HS-27A (cell line): ENCODE measurements at regions not wholly inside any gene's neighbourhood (a gene's known extent, or its start where the extent isn't known, plus 50 kb on each side); places are given as distances from the start of the nearest gene placed in this dataset.

Experiments
- DNase-seq: peaks from one replicate; pipeline ENCODE4 v3.0.0-alpha.2; 2012; ENCODE audit warnings: low read depth, missing footprints

DNA sequence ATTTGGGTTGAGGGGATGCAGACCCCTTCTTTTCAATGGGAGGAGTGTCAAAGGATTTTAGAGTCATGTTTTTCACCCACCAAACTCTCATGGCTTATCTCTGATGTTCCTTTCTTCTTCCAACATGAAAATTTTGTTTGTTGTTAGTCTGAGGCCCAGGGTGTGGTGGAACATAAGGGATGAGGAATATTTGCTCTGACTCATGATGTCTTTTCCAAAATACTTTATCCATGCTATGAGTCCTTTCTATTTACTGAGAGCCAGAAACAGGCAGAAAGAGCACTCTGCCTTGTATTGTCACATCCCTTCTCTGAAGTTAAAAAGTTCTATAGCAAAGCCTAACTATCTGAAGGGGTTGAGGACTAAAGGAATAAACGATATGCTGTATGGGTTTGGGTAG, 61.6 kb upstream of the GYPA start:
- DNase-seq = no peak

DNA sequence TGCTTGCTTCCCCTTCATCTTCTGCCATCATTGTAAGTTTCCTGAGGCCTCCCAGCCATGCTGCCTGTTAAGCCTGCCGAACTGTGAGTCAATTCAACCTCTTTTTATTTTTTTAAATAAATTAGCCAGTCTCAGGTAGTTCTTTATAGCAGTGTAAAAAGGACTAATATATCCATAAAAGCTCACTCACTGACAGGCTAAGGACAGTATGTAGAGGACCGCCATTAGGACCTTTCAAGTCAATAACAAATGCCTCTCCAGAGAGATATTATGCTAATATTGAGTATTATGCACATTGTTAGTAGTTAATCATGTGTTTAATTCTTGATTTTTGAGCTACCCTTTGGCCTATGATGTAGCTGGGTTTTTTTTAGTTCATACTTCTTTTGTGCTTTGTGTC, 62.6 kb upstream of the GYPA start:
- DNase-seq = no peak

- no peak for DNase-seq
Observed at GRCh38 chr4:144204431-144204830, 63.9 kb upstream of the GYPA start.

GRCh38 chr4:144206711-144207110, 66.2 kb upstream of the GYPA start:
- DNase-seq = no peak

- no peak for DNase-seq
Observed at GRCh38 chr4:144208074-144208473, 67.6 kb upstream of the GYPA start.

DNA sequence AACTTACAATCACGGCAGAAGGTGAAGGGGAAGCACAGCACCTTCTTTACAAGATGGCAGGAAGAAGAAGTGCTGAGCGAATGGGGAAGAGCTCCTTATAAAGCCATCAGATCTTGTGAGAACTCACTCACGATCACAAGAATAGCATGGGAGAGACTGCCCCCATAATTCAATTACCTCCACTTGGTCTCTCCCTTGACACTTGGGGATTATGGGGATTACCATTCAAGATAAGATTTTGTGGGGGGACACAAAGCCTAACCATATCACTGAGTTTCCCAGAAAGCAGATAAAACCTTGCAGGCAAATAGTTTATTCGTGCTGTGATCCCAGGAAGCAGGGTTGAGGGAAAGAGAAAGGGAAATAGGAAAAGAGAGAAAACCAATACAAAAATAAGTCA, 69.0 kb upstream of the GYPA start:
- DNase-seq = no peak

DNA sequence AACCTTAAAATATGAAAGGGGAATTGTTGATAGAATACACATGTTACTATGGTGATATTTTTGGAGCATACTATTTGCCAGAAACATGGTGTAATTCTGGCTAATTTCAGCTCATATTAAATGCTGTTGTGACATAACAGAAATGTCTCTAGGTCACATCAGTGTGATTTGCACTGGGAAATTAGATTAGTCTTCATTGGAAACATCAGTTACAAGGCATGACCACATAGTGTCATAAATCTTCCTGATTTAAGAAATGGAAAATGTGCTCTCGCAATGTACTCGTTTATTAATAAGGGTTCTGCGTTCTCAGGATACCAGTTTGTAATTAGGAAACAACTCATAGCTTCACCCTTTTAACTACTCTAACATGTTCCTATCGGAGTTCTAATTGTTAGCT, 72.9 kb upstream of the GYPA start:
- no peak for DNase-seq

DNA sequence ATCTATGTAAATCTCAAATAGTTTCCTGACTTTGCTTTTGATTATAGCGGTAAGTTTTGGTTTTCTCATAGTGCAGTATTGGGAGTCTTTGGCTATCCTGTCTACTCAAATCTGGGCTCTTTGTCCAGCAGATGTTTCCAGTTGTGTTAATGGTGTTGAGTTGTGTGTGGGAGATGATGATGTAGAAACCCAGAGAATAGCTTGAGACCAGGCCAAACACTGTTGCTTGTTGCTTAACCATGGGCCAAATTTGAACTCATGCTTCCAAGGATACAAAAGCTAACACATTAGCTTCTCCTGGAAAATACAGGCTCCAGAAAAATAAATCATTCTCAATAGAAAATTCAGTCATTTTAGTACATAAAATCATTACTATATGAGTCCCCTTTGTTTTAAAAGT, 82.6 kb upstream of the GYPA start:
- DNase-seq = no peak

DNA sequence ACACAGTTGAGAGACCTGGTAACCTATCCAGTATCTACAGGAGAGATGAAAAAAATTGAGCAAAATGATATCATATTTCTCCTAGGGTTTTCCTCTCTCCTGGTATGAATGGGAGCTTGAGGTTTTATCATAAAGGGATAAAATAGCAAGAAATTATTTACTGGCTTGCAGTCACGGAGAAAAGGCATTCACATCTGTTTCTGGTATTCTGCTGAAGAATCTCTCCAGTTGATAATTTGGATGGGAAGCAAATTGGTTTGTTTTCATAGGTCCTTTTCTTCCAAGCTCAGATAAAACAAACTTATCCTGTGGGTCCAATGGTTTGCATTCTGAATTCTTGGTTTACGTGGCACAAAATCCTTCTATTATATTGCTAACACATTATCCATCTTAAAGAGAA, 83.1 kb upstream of the GYPA start:
- DNase-seq = no peak

- no peak for DNase-seq
Observed at GRCh38 chr4:144259285-144259684, 118.8 kb upstream of the GYPA start.

GRCh38 chr4:144267084-144267483, 126.6 kb upstream of the GYPA start:
- no peak for DNase-seq

- DNase-seq = no peak
Observed at GRCh38 chr4:144280688-144281087, 140.2 kb upstream of the GYPA start.

DNA sequence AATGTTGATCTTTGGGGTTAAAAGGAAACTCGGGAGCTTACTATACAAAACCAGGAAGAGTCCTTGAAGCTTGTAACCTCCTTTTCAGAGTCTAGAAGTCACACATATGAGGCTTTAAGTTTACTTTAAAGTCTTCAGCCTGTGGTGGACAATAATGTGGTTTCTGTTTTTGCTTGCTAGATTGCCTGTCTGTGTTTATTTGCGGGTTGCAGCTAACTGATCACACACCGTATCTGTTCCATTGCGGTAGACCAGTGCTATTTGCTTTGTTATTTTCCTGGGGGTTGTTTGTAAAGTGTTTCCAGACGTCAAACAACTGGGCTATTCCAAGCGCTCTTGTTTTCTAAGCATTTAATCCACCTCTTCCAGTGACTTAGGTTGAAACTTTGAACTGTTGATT, 143.0 kb upstream of the GYPA start:
- no peak for DNase-seq

GRCh38 chr4:144284026-144284425, 143.5 kb upstream of the GYPA start:
- no peak for DNase-seq

DNA sequence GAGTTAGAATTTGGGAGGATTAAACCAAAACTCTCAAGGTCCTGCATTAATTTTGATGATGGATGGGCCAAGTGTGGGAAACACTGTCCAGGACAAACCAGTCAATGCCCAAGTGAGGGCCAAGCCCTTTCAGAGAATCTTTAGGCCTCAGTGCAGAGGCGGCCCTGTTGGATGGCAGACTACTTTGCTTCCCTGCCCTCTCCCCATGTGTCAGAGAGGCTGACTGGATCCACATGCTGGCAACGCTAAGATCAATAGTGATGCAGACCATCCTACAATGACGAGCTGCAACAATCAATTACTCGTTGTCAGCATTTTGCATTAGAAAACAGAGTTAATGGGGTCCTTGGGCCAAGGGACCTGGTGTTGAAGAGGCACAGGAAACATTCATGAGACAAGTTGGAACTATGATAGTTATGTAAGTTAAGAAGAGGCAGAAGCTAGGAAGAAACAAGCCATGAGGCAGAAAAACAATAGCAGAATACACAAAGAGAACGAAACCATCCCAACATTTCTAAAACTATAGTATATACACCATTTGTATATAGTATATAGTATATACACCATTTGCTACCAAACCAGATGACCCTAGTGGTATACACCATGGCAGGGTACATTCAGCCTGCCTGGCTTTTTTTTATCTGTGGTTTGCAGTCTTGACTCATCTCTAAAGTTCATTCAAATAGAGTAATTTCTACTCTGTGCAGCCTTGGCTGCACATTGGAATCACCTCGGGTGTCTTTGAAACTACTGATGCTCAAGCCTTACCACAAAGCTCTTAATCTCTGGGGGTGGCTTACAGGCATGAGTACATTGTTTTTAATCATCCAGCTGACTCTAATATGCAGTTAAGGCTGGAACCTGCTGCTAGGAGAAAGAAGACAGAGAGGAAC, 147.7 kb upstream of the GYPA start:
- DNase-seq = peak; percentile 82

- DNase-seq = peak; percentile 76
Observed at GRCh38 chr4:144289667-144290428, 149.3 kb upstream of the GYPA start.

- DNase-seq = no peak
Observed at GRCh38 chr4:144291164-144291563, 150.6 kb upstream of the GYPA start.

DNA sequence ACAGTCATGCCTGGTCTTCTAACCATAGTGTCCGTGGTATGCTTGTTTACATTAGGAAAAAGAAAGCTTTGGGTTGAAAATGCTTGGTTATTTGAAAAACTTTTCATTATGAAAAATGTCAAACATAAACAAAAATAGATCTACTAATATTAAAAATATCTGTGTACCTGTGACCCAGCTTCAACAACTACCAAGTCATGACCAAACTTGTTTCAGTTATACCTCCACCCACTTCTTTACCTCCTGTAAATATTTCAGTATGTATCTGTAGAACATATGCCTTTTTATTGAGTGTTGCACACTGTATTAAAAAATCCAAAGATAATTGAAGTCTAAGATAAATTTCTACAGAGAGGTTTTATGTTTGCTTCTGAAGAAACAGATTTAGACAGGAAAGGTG, 153.7 kb upstream of the GYPA start:
- DNase-seq = no peak

GRCh38 chr4:144295286-144295995, 154.9 kb upstream of the GYPA start:
- peak; percentile 89 for DNase-seq

DNA sequence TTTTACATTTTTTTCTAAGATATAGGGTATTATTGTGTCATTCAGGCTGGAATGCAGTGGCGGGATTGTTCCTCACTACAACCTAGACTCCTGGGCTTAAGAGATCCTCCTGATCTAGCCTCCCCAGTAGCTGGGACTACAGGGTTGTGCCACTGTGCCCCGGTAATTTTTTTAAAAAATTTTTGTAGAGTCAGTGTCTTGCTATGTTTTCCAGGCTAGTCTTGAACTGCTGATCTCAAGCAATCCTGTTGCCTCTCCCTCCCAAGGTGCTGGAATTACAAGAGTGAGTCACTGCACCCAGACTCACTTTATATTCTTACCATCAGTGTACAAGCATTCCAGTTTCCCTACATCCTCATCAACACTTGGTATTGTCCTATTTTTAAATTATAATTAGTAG, 156.4 kb upstream of the GYPA start:
- no peak for DNase-seq

DNA sequence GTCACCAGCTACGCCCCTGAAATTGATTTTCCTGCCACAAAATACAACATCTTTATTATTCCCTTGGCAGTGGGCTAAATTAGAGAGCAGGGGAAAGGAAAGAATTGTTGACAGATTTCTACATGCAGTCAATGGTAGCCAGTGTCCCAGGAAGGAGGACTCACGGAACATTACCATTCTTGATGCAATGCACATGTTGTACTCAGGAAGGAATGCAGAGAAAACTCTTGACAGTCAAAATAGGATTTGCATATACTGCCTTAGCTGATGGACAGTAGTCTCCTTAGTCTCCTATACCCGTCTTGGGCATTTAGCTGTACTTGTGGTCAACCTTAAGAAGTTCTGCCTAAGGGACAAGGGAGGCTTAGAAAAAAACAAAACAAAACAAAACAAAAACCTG, 158.0 kb upstream of the GYPA start:
- DNase-seq = no peak

DNA sequence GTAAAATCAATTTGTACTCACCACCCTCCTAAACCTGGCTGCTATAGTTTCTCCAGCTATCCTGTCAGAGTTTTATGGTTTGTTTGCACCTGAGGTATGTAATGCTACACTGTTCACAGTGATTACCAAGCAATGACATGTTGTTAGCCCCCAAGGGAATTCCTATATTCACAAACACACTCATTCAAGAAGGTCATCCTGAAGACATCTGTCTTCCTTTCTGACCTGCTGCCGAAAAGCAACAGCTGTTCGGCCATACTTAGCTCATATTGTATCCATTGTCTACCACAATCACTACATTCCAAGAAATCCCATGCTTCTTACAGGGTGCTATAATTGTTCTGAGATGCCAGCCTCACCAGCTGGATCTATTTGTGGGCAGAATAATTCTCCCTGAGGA, 160.1 kb upstream of the GYPA start:
- no peak for DNase-seq
